ENCODE measurements at regions not wholly inside any gene's neighbourhood (a gene's known extent, or its start where the extent isn't known, plus 50 kb on each side); places are given as distances from the start of the nearest gene placed in this dataset.
"Not testable (repeated sequence)": the region's sequence is repeated elsewhere in the genome, so short reads cannot be mapped to it uniquely, and the experiment has no call there.

DNA sequence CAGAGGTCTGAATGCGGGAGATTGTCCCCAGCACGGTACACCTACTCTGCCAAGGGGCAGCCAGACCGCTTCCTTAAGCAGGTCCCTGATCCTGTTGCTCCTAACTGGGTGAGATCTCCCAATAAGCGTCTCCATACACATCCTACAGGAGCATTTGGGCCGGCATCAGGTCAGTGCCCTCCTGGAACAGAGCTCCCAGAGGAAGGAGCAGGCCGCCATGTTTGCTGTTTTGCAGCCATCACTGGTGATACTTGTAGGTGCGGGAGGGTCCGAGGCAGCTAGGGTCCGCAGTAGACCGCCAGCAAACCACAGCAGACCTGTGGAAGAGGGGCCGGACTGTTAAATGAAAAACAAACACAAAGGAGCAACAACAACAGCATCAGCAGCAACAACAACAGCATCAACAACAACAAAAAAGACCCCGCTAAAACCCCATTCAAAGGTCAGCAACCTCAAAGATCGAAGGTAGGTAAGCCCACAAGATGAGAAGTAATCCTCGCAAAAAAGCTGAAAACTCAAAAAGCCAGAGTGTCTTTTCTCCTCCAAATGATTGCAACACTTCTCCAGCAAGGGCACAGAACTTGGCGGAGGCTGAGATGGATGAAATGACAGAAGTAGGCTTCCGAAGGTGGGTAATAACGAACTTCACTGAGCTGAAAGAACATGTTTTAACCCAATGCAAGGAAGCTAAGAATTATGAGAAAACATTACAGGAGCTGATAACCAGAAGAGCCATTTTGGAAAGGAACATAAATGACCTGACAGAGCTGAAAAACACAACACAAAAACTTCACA lies 79.0 kb upstream of the CDH7 start:
- no peak for DNase-seq

DNA sequence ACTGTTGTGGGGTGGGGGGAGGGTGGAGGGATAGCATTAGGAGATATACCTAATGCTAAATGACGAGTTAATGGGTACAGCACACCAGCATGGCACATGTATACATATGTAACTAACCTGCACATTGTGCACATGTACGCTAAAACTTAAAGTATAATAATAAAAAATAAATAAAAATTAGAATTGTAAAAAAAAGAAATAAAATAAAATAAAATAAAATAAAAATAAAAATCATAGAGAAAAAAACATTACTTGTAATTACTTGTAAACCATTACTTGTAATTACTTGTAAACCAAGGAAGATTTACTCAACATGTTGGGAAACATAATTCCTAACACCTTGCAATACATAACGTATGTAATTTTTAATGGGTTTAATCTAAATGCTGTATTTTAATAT lies 80.7 kb upstream of the CDH7 start:
- DNase-seq, result not testable (repeated sequence)

DNA sequence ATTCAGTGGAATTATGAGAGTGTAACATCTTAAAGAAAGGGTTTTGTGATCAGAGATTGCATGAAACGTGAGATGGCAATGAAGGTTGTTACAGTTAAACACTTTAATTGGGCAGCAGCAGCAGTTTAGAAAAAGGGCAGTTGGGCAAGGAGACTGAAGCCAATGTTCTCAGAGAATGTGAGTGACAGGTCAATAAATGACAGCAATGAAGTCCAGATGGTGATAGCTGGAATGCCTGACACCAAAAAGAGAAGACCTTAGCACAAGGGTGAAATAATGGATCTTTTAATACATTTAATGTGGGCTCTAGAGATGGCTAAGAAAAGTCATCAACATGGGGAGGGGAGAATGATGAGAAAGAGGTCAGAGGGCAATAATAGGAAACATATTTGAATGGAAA lies 89.4 kb upstream of the CDH7 start:
- DNase-seq, result no peak

DNA sequence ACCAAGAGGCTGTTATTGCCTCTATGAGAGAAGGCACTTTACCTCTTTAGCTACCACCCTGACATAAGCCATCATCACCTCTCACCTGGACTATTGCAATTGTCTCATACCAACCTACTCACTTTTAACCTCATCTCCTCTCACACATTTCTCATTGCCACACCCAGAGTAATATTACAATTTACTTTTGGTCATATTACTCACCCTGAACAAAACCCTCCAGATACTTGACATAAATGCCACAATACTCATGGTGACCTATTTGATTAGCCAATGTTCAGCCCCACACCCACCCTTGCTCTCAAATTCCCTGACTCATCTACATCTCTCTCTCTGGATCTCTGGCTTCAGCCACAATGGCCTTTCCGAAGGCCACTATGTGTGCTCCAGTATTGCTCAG lies 90.9 kb upstream of the CDH7 start:
- no peak for DNase-seq

DNA sequence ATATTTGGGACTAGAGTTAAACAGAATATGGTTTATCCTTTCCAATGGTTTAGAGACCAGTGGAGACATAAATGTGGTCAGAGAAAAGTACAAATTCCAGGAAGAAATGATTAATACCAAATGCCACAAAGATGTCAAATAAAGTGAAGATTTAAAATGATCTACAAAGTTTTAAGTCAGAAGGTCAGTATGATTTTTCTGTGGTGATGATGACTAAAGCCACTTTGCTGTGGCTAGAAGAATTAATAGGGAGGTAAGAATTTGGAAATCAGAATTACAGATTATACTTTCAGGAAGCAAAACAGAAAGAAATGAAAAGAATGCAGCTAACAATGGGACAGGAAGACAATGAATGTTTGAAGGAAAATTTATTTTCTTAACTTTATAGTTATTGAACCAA lies 91.5 kb upstream of the CDH7 start:
- DNase-seq, result no peak

DNA sequence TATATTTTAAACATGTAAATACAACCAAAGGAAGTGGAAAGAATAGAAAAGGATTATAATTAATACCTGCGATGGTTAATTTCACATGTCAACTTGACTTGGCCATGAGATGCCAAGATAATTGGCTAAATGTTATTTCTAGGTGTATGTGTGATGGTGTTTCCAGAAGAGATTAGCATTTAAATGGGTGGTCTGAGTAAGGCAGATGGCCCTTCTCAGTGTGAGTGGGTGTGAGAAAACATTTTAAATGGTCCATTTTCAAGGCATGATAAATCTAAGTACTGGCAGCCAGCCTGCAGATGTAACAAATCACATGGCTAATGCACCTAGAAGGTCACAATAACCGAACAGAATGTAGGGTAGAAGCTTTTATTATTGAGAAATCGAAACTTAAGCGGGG lies 99.6 kb upstream of the CDH7 start:
- no peak for DNase-seq

DNA sequence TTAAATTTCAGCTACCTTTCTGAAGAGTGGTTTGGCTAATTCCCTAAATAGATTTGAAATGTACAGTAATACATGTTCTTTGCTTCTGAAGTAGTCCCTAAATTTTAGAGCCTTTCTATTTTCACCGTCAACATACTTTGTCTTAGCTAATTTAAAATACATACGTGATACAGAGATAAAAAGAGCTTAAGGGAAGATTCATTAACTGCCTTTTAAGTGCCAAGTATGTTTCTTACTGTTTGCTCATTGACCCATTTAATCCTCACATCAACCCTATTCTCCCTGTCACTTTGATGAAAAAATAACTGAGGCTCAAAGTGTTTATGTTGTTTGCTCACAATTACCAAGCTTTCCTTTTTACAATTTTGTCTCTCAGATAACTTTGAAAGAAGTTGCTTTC lies 118.6 kb upstream of the CDH7 start:
- DNase-seq, result no peak

DNA sequence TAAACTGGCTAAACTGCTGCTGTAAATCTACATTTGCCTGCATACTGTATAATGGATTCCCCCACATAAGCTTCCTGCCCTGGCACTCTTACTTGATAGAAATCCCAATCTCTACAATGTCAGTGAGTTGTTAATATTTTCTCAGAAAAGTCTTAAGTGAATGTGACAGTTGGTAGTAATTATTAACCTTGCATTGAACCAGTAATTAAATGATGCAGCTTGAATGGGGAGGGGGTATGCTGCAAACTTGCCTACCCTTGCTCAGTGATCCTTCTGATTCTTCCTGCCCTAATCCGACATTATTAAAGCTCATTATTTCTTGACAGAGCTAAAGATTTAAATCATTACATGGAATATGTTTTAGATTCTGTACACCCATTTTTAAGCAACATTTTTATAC lies 119.0 kb upstream of the CDH7 start:
- no peak for DNase-seq

DNA sequence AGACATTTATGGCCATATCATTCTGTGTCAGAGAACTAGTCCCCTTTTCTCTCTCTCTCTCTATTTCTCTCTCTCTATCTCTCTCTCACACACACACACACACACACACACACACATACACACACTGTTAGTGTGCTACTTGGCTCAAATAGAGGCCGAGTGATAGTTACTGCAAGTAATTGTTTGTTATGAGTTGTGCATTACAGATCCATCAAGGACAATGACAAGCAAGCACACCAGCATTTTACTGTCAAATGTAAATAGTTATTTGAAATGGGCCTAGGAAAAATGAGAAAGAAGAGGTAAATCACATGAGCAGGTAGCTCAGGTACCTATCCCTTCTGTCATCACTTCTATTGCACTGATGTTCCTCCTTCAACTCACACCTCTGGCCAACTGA lies 122.4 kb upstream of the CDH7 start:
- DNase-seq, result no peak

DNA sequence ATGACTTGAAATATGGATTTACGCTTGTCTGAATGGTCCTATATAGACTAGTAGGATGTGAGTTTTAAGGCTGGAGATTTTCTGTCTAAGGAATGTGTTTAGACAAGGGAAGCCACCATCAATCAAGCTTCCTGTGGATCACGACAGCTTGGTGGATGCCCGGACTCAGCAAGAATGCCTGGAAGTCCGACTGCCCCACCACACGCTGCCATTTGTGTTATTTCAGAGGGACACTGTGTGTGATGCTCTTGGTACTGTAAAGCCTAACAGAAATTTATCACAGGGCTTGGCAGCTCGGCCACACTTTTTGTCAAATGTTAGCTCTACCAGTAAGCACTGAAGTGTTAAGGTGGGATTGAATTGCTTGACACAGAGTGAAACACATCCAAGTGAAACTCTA lies 127.1 kb upstream of the CDH7 start:
- DNase-seq, result no peak

DNA sequence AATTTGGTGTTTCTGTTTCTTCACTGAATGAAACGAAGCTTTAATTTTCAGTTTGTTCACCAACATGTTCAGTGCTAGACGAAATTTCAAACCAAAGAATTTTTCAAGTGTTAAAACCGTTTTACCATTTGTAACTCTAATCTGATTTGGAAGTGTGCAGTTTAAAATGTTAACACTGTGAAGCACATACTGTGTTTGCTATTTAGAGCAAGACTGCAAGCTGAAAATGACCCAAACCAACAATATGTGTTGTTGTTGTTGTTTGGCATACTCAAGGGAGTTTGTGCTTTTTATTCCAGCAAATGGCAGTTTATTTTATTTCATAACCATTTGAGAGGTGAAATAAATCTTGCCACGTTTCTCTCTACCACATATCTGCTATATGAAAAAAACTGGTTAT lies 128.4 kb upstream of the CDH7 start:
- no peak for DNase-seq

DNA sequence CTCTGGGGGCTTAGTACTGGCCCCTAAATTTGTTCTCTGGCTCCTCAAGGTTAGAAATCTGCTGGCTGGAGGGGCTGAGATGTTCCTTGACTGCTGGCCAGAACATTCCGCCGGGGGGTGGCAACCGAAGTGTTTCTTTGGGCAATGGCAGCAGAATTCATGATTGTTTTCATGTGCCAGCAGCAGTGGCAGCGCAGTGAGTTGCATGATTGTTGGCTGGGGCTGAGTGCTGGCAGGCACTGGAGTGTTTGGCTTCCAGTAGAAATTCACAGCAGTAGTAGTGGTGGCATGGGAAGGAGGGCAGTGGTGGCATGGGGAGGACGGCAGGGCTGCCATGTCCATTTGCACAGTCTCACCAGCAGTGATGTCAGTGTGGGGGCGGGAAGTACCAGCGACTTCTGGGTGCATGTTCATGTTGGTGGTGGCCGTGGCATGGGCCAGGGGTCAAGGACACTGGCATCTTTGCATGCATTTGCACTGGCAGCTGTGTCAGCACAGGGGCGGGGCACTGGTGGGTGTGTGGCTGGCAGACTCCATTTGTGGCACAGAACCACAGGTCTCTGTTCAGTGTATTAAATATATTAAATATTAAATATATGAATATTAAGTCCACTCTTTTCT lies 130.6 kb upstream of the CDH7 start:
- no peak for DNase-seq

DNA sequence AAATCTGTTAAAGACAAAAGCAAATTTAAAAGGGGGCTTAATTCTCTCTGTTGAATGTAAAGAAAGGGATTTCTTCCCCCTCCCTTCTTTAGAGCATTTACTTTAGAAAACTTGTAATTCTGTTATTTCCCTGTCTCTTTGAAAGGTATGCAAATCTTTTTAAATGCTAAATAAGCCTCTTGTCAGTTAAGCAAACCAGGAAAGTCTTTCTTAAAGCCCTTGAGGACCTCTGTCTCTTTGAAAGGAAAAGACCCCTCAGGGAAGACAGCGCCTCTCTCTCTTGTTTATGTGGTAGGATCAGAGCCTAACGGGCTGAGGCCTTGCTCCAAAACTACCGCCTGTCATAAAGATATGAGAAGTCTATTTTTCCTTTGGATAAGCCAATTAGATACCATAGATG lies 139.9 kb upstream of the CDH7 start:
- no peak for DNase-seq

DNA sequence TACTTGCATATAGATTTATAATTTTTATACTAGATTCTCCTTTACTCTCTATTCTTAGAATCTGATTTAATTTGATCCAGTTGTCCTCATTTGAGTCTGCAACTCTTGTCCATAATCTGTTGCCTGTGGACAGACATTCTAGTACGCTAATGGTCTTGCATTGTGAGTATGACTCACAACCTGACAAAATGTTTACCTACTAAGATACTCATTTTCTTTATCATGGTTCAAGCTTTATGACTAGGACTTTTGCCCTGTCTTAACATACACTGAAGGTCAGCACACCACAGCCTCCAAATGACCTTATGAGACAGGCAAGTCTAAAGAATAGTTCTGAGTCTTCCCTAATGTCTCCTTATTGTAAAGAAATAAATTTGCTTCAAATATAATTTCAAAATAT lies 142.3 kb upstream of the CDH7 start:
- DNase-seq, result no peak

DNA sequence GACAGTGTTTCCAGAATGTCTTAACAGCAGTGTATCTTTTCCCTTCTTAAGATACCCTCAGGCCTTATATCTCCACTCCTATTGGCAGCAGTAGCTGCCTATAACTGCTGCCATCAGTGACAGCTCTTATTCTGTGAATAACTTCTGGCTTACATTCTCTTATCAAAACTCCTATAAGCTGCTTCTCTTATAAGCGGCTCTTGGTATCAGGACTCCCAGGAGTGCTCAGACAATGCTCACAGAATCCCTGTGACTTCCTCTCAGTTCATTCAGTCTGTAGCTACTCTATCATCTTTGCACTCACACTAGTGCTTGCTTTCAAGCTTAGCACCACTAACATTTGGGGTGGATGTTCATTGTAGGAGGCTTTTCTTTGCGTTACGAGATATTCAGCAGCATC lies 143.7 kb upstream of the CDH7 start:
- no peak for DNase-seq

DNA sequence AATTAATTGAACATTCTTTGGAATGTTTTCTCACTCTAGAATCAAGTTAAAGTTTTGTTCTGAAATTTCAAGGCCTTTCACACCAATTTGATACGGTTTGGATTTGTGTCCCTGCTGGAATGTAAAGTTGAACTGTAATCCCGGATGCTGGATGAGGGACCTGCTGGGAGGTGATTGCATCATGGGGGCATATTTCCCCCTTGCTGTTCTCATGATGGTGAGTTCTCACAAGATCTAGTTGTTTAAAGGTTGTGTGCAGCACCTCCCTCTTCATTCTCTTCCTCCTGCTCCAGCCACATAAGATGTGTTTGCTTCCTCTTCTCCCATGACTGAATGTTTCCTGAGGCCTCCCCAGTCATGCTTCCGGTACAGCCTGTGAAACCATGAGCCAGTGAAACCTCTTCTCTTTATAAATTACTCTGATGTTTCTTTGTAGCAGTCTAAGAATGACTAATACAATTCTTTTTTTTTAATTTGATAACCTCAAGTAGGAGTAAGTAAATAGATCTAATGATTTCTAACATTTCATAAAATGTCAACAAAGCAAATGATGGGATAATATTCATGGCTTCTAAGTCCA lies 144.2 kb upstream of the CDH7 start:
- DNase-seq, result no peak

DNA sequence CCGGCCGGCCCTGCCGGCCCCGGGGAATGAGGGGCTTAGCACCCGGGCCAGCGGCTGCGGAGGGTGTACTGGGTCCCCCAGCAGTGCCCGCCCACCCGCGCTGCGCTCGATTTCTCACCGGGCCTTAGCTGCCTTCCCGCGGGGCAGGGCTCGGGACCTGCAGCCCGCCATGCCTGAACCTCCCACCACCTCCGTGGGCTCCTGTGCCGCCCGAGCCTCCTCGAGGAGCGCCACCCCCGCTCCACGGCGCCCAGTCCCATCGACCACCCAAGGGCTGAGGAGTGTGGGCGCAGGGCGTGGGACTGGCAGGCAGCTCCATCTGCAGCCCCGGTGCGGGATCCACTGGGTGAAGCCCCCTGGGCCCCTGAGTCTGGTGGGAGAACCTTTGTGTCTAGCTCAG lies 145.5 kb upstream of the CDH7 start:
- DNase-seq, result not testable (repeated sequence)

DNA sequence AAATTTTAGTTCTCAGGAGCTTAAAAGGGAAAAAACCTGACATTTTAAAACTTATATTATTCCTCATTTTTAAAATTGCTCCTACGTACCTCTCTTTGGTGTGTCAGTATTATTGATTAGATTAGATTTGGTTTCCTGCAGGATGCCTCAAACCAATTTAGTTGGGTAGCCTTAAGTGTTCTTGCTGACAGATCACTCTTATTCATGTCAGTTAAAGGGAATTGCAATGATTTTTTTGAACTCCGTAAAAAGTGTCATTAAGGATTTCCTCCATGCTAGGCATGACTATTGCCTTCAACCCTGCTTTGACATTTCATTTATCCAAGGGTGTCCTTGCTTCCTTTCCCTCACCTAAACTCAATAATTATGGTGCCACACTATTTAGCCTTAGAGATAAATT lies 149.0 kb upstream of the CDH7 start:
- DNase-seq, result no peak

DNA sequence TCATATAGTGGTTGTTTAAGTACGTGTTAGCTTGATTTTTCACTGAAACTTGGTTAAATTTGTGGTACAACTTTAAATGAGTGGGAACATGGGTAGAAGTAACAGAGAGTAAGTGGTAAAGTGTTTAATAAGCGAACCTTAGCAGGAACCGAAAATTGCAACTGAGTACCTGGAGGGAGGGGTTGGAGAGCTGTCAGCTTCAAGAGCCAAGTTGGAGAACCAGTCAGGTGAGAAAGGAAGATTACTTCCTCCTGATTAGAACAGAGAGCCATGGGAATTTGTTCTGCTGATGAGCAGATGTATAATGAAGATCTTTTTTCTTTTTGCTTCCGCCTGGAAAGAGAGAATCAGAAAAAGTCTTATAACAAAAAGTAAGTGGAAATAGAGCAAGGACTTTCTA lies 158.4 kb upstream of the CDH7 start:
- DNase-seq, result peak; percentile 91

DNA sequence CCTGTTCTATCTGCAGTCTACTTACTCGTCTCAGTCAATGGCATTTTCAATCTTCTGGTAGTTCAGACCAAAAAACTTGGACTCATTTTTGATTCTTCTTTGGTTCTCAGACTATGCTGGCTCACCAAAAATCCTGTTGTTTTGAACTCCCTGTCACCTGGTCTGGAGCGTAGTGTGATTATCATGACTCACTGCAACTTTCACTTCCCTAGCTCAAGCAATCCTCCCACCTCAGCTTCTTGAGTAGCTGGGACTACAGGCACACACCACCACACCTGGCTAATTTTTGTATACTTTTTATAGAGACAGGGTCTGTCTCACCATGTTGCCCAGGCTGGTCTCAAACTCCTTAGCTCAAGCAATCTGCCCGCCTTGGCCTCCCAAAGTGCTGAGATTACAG lies 163.3 kb upstream of the CDH7 start:
- DNase-seq, result peak; percentile 95

DNA sequence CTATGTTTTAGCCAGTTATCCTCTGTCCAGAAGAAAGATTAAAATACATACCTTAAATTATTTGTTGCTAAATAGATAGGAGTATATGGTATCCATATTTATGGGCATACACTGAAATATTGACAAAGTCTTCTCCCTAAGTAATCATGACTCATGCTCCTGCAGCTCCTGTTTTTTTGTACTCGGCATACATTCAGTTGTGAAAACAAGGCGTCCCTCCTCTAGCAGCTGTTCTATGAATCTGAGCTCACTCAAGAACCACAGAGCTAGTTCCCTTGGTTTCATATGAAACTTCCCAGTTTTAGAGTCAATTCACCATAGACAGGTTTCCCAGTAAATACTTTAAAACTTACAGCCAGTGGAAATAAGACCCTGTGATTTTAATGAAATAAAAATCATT lies 168.7 kb upstream of the CDH7 start:
- DNase-seq, result not testable (repeated sequence)

DNA sequence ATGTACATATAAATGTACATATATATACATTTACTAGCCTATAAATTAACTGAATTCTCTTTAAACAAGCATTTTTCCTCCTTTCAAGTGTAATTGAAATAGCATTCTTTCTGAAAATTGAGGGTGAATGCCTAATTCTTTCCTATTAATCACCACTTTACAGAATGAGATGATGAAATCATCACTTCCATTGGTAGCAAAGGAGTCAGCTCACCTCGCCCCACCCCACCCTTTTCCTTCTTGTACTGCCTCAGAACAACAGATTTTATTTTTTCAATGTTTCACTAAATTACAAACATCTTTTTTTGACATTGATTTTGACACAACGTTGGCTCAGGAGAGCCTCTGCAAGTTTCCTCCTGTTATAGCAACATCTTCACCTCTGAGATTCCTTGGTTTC lies 181.9 kb upstream of the CDH7 start:
- no peak for DNase-seq

DNA sequence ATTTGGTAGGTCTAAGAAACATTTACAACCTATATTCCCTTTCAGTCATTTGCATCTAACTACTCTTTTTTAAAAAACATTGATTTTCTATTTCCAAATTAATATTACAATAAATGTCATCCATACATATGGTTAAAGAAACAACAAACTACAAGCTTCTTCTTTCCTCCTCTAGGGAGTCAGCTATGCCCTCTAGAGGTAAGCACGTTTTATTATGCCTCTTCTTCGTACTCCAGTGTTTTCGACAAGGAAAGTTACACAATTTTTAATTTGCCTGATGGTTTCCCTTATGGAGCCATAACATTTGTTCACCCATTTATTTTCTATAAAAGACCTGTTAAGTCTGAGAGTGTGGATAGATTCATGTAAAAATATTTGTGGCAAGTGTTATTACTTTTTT lies 183.4 kb upstream of the CDH7 start:
- no peak for DNase-seq

DNA sequence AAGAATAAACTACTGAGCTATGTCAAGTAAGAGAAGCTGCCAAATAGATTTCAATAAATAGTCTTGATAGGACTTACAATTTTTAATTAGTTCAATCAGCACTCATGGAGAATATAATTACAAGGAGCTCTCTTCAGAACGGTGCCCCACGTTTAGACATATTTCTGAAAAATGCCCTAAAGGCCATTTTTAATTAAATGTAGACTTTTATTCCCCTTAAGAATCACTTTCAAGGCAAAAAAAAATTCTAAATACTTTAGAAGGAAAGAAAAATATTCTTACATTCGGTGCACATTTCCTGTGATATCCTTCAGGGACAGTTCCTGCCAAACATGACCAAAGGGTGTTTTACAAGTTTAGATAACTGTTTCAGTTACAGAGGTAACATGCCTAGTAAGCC lies 202.5 kb upstream of the CDH7 start:
- DNase-seq, result no peak

DNA sequence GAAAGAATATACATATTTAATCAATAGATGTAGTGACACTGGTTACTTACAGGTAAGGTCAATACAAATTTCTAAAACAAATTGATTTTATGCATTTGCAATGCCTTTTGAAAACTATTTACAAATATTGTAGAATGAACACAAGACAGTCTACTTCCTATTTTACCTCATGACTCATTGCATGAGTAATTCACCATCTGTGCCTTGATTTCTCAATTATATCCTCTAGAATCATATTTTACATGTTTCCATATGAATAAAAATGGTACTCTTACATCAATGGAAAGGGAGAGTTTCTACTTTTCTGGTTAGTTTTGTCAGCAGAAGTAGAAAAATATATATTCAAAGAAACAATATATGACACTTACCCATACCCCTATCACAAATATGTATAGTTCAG lies 203.8 kb upstream of the CDH7 start:
- DNase-seq, result no peak
